ENCODE measurements at regions not wholly inside any gene's neighbourhood (a gene's known extent, or its start where the extent isn't known, plus 50 kb on each side); places are given as distances from the start of the nearest gene placed in this dataset.
"Not testable (repeated sequence)": the region's sequence is repeated elsewhere in the genome, so short reads cannot be mapped to it uniquely, and the experiment has no call there.

- TF ChIP-seq CTCF (IDR thresholded peaks at IDR 0.05) = no peak
- H3K27me3 Mint-ChIP-seq (ENCODE audit: low read depth in 3 of 3) = peaks cover 0 to 3% (median 0%) of the 10 kb centered on the region in 3 donors
- H3K4me3 ChIP-seq (replicated peaks in 1 of 3; ENCODE audit: low read depth in 2 of 3, low read length in 3 of 3) = no peak overlapping the region
- no peaks in the 10 kb centered on the region for H4K20me1 ChIP-seq (ENCODE audit: insufficient read depth, low read length)
- H3K27ac ChIP-seq (ENCODE audit: low read depth in 1 of 2, low read length in 2 of 2) = no peak overlapping the region
- H3K9me3 ChIP-seq (replicated peaks in 1 of 2; ENCODE audit: control insufficient read depth in 1 of 2, insufficient read depth in 1 of 2, low read length in 2 of 2) = peaks cover 8 to 10% of the 10 kb centered on the region in 2 donors
- no peaks in the 10 kb centered on the region for H3K79me2 ChIP-seq (ENCODE audit: insufficient read depth, low read length)
- WGBS (ENCODE audit: insufficient coverage) = no CpG with 5 or more reads among the region's 3 CpGs
- no peaks in the 10 kb centered on the region for H3K4me1 ChIP-seq (ENCODE audit: control insufficient read depth in 1 of 2, insufficient read depth in 2 of 2, low read length in 2 of 2)
- DNase-seq = no peak
- H3K27me3 ChIP-seq (ENCODE audit: control insufficient read depth in 2 of 2, insufficient read depth in 2 of 2, low read length in 2 of 2) = no peaks in the 10 kb centered on the region
- no peak overlapping the region for H3K9ac ChIP-seq (ENCODE audit: insufficient read depth, low read length, poor library complexity, severe bottlenecking)
- H3K4me3 Mint-ChIP-seq = no peak overlapping the region
- peaks cover 2 to 16% (median 7%) of the 10 kb centered on the region in 7 donors for H3K9me3 Mint-ChIP-seq
- H2AFZ ChIP-seq (ENCODE audit: insufficient read depth, low read depth, low read length, poor library complexity, severe bottlenecking) = no peak overlapping the region
- H3K4me2 ChIP-seq (replicated peaks; ENCODE audit: extremely low read depth, low read length, poor library complexity, severe bottlenecking) = no peak overlapping the region
- H3K27ac Mint-ChIP-seq = no peak overlapping the region
- intact Hi-C loops (cut with micrococcal nuclease) = no loop called here
- no peaks in the 10 kb centered on the region for H3K36me3 ChIP-seq (replicated peaks in 1 of 2; ENCODE audit: control insufficient read depth in 1 of 2, insufficient read depth in 2 of 2, low read length in 2 of 2)
- H3K36me3 Mint-ChIP-seq = no peaks in the 10 kb centered on the region
- no peaks in the 10 kb centered on the region for H3K4me1 Mint-ChIP-seq
These were observed 249.1 kb downstream of the LRIG3 start for GRCh38 chr12:58671196-58671595.

- no peaks in the 10 kb centered on the region for H3K27me3 ChIP-seq (ENCODE audit: control insufficient read depth in 2 of 2, insufficient read depth in 2 of 2, low read length in 2 of 2)
- H3K4me3 Mint-ChIP-seq = no peak overlapping the region
- peaks cover 8 to 10% of the 10 kb centered on the region in 2 donors for H3K9me3 ChIP-seq (replicated peaks in 1 of 2; ENCODE audit: control insufficient read depth in 1 of 2, insufficient read depth in 1 of 2, low read length in 2 of 2)
- no peak overlapping the region for H2AFZ ChIP-seq (ENCODE audit: insufficient read depth, low read depth, low read length, poor library complexity, severe bottlenecking)
- H3K4me3 ChIP-seq (replicated peaks in 1 of 3; ENCODE audit: low read depth in 2 of 3, low read length in 3 of 3) = no peak overlapping the region
- no peak for TF ChIP-seq CTCF (IDR thresholded peaks at IDR 0.05)
- H3K9me3 Mint-ChIP-seq = peaks cover 2 to 15% (median 8%) of the 10 kb centered on the region in 7 donors
- H4K20me1 ChIP-seq (ENCODE audit: insufficient read depth, low read length) = no peaks in the 10 kb centered on the region
- peaks cover 0 to 3% (median 0%) of the 10 kb centered on the region in 3 donors for H3K27me3 Mint-ChIP-seq (ENCODE audit: low read depth in 3 of 3)
- intact Hi-C loops (cut with micrococcal nuclease) = no loop called here
- H3K4me1 Mint-ChIP-seq = no peaks in the 10 kb centered on the region
- no peak overlapping the region for H3K27ac ChIP-seq (ENCODE audit: low read depth in 1 of 2, low read length in 2 of 2)
- no peaks in the 10 kb centered on the region for H3K36me3 ChIP-seq (replicated peaks in 1 of 2; ENCODE audit: control insufficient read depth in 1 of 2, insufficient read depth in 2 of 2, low read length in 2 of 2)
- no peak for DNase-seq
- H3K36me3 Mint-ChIP-seq = no peaks in the 10 kb centered on the region
- H3K27ac Mint-ChIP-seq = no peak overlapping the region
- H3K4me2 ChIP-seq (replicated peaks; ENCODE audit: extremely low read depth, low read length, poor library complexity, severe bottlenecking) = no peak overlapping the region
- H3K79me2 ChIP-seq (ENCODE audit: insufficient read depth, low read length) = no peaks in the 10 kb centered on the region
- no peak overlapping the region for H3K9ac ChIP-seq (ENCODE audit: insufficient read depth, low read length, poor library complexity, severe bottlenecking)
- H3K4me1 ChIP-seq (ENCODE audit: control insufficient read depth in 1 of 2, insufficient read depth in 2 of 2, low read length in 2 of 2) = no peaks in the 10 kb centered on the region
These were observed 247.3 kb downstream of the LRIG3 start for GRCh38 chr12:58673021-58673420.

GRCh38 chr12:58677833-58678232 is 242.5 kb downstream of the LRIG3 start:
- H3K27ac Mint-ChIP-seq = not testable (repeated sequence)

More at GRCh38 chr12:58677833-58678232, 242.5 kb downstream of the LRIG3 start:
- H3K27me3 Mint-ChIP-seq (ENCODE audit: low read depth in 3 of 3); H3K4me1 Mint-ChIP-seq; H4K20me1 ChIP-seq (ENCODE audit: insufficient read depth, low read length); H3K4me3 Mint-ChIP-seq; H3K4me2 ChIP-seq (replicated peaks; ENCODE audit: extremely low read depth, low read length, poor library complexity, severe bottlenecking); H3K4me1 ChIP-seq (ENCODE audit: control insufficient read depth in 1 of 2, insufficient read depth in 2 of 2, low read length in 2 of 2); H3K9ac ChIP-seq (ENCODE audit: insufficient read depth, low read length, poor library complexity, severe bottlenecking); DNase-seq; H3K79me2 ChIP-seq (ENCODE audit: insufficient read depth, low read length); H3K4me3 ChIP-seq (replicated peaks in 1 of 3; ENCODE audit: low read depth in 2 of 3, low read length in 3 of 3); H3K36me3 ChIP-seq (replicated peaks in 1 of 2; ENCODE audit: control insufficient read depth in 1 of 2, insufficient read depth in 2 of 2, low read length in 2 of 2); H2AFZ ChIP-seq (ENCODE audit: insufficient read depth, low read depth, low read length, poor library complexity, severe bottlenecking); intact Hi-C loops (cut with micrococcal nuclease); H3K27me3 ChIP-seq (ENCODE audit: control insufficient read depth in 2 of 2, insufficient read depth in 2 of 2, low read length in 2 of 2); H3K36me3 Mint-ChIP-seq; H3K27ac ChIP-seq (ENCODE audit: low read depth in 1 of 2, low read length in 2 of 2): not testable (repeated sequence)
- peaks cover 9 to 31% (median 13%) of the 10 kb centered on the region in 7 donors for H3K9me3 Mint-ChIP-seq
- no CpG with 5 or more reads among the region's 3 CpGs for WGBS (ENCODE audit: insufficient coverage)
- H3K9me3 ChIP-seq (replicated peaks in 1 of 2; ENCODE audit: control insufficient read depth in 1 of 2, insufficient read depth in 1 of 2, low read length in 2 of 2) = peaks cover 20 to 32% of the 10 kb centered on the region in 2 donors

Data from CD14-positive monocyte (primary cell).